Suprapubic skin (tissue), 4 donors: ENCODE measurements at regions not wholly inside any gene's neighbourhood (a gene's known extent, or its start where the extent isn't known, plus 50 kb on each side); places are given as distances from the start of the nearest gene placed in this dataset.

Source experiments
- DNase-seq, 2 donors: peaks; one replicate each; pipeline ENCODE4 v3.0.0-alpha.2; 2019; ENCODE audit warnings: low spot score in 2 of 2
- H3K27ac ChIP-seq: fragments of 200-600 bp; sonication (generic); one replicate; pipeline ENCODE4 v1.5.1; 2019
- H3K27me3 ChIP-seq: fragments of 200-600 bp; sonication (generic); one replicate; pipeline ENCODE4 v1.5.1; 2019
- H3K36me3 ChIP-seq: fragments of 200-600 bp; sonication (generic); one replicate; pipeline ENCODE4 v1.5.1; 2019
- H3K4me1 ChIP-seq: fragments of 200-600 bp; sonication (generic); one replicate; pipeline ENCODE4 v1.5.1; 2019
- H3K4me3 ChIP-seq: fragments of 200-600 bp; sonication (generic); one replicate; pipeline ENCODE4 v1.5.1; 2019; ENCODE audit warnings: mild to moderate bottlenecking
- H3K9me3 ChIP-seq: fragments of 200-600 bp; sonication (generic); one replicate; pipeline ENCODE4 v1.5.1; 2019
- CTCF ChIP-seq, 2 donors: fragments of 200-600 bp in 1 of 2; fragments of 450-650 bp in 1 of 2; sonication (generic) in 1 of 2; IDR thresholded peaks; one replicate each; pipeline ENCODE4 v1.5.1; 2016 to 2019; ENCODE audit warnings: antibody characterized with exemption in 2 of 2, mild to moderate bottlenecking in 1 of 2, moderate library complexity in 1 of 2
- EP300 ChIP-seq: sonication (generic); formaldehyde crosslinking; IDR thresholded peaks from one replicate; pipeline ENCODE4 v1.6.1; 2017; ENCODE audit warnings: antibody characterized with exemption
- POLR2A ChIP-seq, 2 donors: fragments of 450-650 bp; IDR thresholded peaks; one replicate each; pipeline ENCODE4 v1.6.1; 2017; ENCODE audit warnings: antibody characterized with exemption in 2 of 2, mild to moderate bottlenecking in 2 of 2, moderate library complexity in 2 of 2
- POLR2AphosphoS5 ChIP-seq, 3 donors: sonication (generic); formaldehyde crosslinking; IDR thresholded peaks; one replicate each; pipeline ENCODE4 v1.6.1; 2017; ENCODE audit warnings: antibody characterized with exemption in 3 of 3
- WGBS: methylation state at CpG from one replicate; pipeline ENCODE4 v1.1.5; 2018; 5-methylcytosine and 5-hydroxymethylcytosine counted together

GRCh38 chr21:24045373-24045772, 1561.9 kb downstream of the MRPL39 start:
- TF ChIP-seq POLR2AphosphoS5 (IDR thresholded peaks at IDR 0.05), result no peak
- no peak for TF ChIP-seq CTCF (IDR thresholded peaks at IDR 0.05)
- TF ChIP-seq EP300, result no peak
- no peak for TF ChIP-seq POLR2A (IDR thresholded peaks at IDR 0.05)
- H3K36me3 ChIP-seq, result no peaks in the 10 kb centered on the region
- no peaks in the 10 kb centered on the region for H3K9me3 ChIP-seq
- H3K4me1 ChIP-seq, result no peaks in the 10 kb centered on the region
- no peaks in the 10 kb centered on the region for H3K27me3 ChIP-seq
- H3K27ac ChIP-seq, result no peak overlapping the region
- H3K4me3 ChIP-seq, result no peak overlapping the region
- DNase-seq, result no peak
- WGBS, result 50% methylated on average over 4 of the region's 4 CpGs

- no peak overlapping the region for H3K27ac ChIP-seq
Measured at GRCh38 chr21:24042687-24043086, 1564.6 kb downstream of the MRPL39 start.

GRCh38 chr21:24032709-24033232, 1574.5 kb downstream of the MRPL39 start:
- no peak overlapping the region for H3K27ac ChIP-seq
- TF ChIP-seq CTCF (IDR thresholded peaks at IDR 0.05) (no peak), POLR2AphosphoS5 (IDR thresholded peaks at IDR 0.05) (no peak), EP300 (no peak), POLR2A (IDR thresholded peaks at IDR 0.05) (no peak)
- H3K36me3 ChIP-seq, result no peaks in the 10 kb centered on the region
- no peak for DNase-seq
- H3K9me3 ChIP-seq, result peaks cover 4% of the 10 kb centered on the region
- H3K4me1 ChIP-seq, result no peaks in the 10 kb centered on the region
- H3K27me3 ChIP-seq, result no peaks in the 10 kb centered on the region
- H3K4me3 ChIP-seq, result no peak overlapping the region
- 63% methylated on average over 2 of the region's 2 CpGs for WGBS

More at GRCh38 chr21:24042687-24043086, 1564.6 kb downstream of the MRPL39 start:
- WGBS, result 71% methylated on average over 1 of the region's 1 CpG
- no peak overlapping the region for H3K4me3 ChIP-seq
- H3K36me3 ChIP-seq, result no peaks in the 10 kb centered on the region
- no peak for DNase-seq
- no peaks in the 10 kb centered on the region for H3K4me1 ChIP-seq
- H3K9me3 ChIP-seq, result no peaks in the 10 kb centered on the region
- H3K27me3 ChIP-seq, result no peaks in the 10 kb centered on the region
- TF ChIP-seq EP300 (no peak), POLR2AphosphoS5 (IDR thresholded peaks at IDR 0.05) (no peak), CTCF (IDR thresholded peaks at IDR 0.05) (no peak), POLR2A (IDR thresholded peaks at IDR 0.05) (no peak)

- Histone ChIP-seq H3K4me3 (no peak overlapping the region), H3K4me1 (no peaks in the 10 kb centered on the region), H3K36me3 (no peaks in the 10 kb centered on the region), H3K9me3 (no peaks in the 10 kb centered on the region), H3K27me3 (no peaks in the 10 kb centered on the region), H3K27ac (no peak overlapping the region)
- TF ChIP-seq POLR2AphosphoS5 (IDR thresholded peaks at IDR 0.05) (no peak), POLR2A (IDR thresholded peaks at IDR 0.05) (no peak), CTCF (IDR thresholded peaks at IDR 0.05) (no peak), EP300 (no peak)
- 57% methylated on average over 4 of the region's 4 CpGs for WGBS
- no peak for DNase-seq
Measured at GRCh38 chr21:24027396-24027795, 1579.9 kb downstream of the MRPL39 start.

- TF ChIP-seq POLR2AphosphoS5 (IDR thresholded peaks at IDR 0.05) (no peak), EP300 (no peak), POLR2A (IDR thresholded peaks at IDR 0.05) (no peak), CTCF (IDR thresholded peaks at IDR 0.05) (no peak)
- Histone ChIP-seq H3K4me1 (no peaks in the 10 kb centered on the region), H3K27ac (no peak overlapping the region), H3K27me3 (no peaks in the 10 kb centered on the region), H3K9me3 (no peaks in the 10 kb centered on the region), H3K4me3 (no peak overlapping the region), H3K36me3 (no peaks in the 10 kb centered on the region)
- WGBS, result 26% methylated on average over 3 of the region's 3 CpGs
- no peak for DNase-seq
Measured at GRCh38 chr21:24025101-24025500, 1582.2 kb downstream of the MRPL39 start.
